ENCODE measurements at regions not wholly inside any gene's neighbourhood (a gene's known extent, or its start where the extent isn't known, plus 50 kb on each side); places are given as distances from the start of the nearest gene placed in this dataset.
"Not testable (repeated sequence)": the region's sequence is repeated elsewhere in the genome, so short reads cannot be mapped to it uniquely, and the experiment has no call there.

DNA sequence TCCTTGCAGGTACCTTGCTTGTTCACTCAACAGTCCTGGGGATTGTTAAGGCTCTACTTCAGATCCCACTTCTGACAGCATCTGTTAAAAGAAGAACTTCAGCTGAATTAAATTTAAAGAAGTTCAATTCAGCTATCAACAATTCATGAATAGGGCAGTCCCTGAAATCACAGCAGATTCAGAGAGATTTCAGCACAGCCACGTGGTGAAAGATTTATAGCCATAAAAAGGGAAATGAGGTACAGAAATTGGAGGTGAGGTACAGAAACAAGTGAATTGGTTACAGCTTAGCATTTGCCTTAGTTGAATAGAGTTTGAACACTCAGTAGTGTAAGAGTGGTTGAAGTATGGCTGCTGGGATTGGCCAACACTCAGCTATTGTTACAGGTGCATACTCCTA, 1653.3 kb upstream of the DEFB115 start:
- ATAC-seq; H3K4me1 ChIP-seq; intact Hi-C loops (cut with DNase I); H3K9me3 ChIP-seq; H3K27me3 ChIP-seq (ENCODE audit: low read depth); H3K4me3 ChIP-seq; DNase-seq; H3K36me3 ChIP-seq; H3K27ac ChIP-seq: not testable (repeated sequence)

DNA sequence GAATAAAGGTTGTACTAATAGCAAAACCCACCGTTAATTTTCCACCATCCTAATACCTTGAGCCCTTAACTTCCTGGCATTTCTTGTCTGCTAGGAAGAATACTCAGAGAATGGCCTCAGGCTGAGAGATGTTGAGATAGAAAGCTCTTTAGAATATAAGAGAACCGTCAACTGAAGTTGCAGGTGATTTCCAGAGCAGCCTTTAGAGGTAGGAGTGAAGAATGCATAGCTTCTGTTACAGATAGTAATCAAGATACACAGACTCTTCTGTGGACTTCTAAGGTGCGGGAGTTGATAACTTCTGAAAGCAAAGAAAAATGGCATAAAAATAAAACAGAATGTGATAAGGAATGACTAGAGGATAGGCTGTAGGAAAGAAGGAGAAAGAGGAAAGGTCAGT, 1651.3 kb upstream of the DEFB115 start:
- H3K4me1 ChIP-seq; H3K36me3 ChIP-seq; intact Hi-C loops (cut with DNase I); H3K4me3 ChIP-seq; H3K9me3 ChIP-seq; ATAC-seq; DNase-seq; H3K27ac ChIP-seq; H3K27me3 ChIP-seq (ENCODE audit: low read depth): not testable (repeated sequence)

DNA sequence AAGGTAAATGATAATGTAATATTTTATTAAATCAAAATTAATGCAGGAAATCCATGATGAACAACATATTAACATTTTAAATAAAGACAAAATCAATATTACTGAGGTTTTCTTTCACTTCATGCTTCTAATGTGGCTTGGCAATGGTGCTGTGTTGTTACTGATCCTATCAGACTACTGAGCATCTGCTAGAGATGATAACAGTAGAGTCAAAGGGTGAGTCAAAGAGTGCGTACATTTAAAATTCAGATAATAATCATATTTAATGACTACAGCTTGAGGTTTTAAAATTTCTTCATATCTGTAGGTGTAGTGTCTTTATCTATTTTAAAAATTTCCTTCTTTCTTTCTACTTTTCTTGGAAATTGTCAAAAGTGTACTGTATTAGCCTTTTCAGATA, 1628.1 kb upstream of the DEFB115 start:
- DNase-seq; H3K27ac ChIP-seq; intact Hi-C loops (cut with DNase I); ATAC-seq; H3K4me1 ChIP-seq; H3K4me3 ChIP-seq; H3K9me3 ChIP-seq; H3K27me3 ChIP-seq (ENCODE audit: low read depth); H3K36me3 ChIP-seq: not testable (repeated sequence)

Data from lower lobe of right lung (tissue), 2 donors.